Stimulated activated CD4-positive, alpha-beta T cell treated with anti-CD3 and anti-CD28 coated beads, Interleukin-4, amount 100 ng/mL, for 24 hours (primary cell): ENCODE measurements at regions not wholly inside any gene's neighbourhood (a gene's known extent, or its start where the extent isn't known, plus 50 kb on each side); places are given as distances from the start of the nearest gene placed in this dataset.
"Not testable (repeated sequence)": the region's sequence is repeated elsewhere in the genome, so short reads cannot be mapped to it uniquely, and the experiment has no call there.

ENCODE experiments used
- DNase-seq: peaks from one replicate; pipeline ENCODE4 v3.0.0-alpha.2; 2020

DNA sequence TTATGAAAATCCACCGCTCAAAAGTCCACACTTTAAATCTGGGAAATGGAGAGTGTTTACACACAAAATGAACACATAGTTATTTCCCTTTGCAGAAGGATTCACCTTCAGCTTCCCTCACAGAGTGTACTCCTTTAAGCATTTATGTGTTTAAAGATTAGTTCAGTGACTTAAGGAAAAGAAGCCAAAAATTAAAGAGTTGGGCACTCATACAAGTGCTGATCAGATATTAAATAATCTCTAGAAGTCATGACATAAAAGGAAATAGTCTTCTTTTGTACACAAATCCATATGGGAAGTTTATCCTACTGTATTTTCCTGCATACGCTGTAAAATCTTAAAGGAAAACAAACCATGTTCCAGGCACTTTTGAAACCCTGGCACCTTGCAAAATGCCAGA is 174.2 kb downstream of the LNPK start:
- no peak for DNase-seq

DNA sequence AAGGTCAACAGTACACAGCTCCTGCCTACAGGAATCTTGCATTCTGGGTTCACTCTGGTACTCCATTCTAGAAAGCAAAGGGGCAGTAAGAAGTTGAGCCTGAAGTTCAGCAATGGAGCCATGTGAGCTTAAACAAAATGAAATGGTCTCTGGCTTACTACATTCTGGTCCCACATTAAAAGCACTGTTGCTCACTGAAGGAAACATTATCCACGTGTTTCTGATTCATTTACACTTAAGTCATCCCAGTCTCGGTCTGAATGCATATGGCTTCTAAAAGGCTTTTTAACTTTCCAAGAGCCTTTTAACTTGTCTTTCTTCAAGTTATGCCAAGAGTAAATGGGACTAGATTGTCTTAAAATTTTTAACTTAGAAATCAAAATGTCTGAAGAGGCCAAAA is 177.8 kb downstream of the LNPK start:
- no peak for DNase-seq

DNA sequence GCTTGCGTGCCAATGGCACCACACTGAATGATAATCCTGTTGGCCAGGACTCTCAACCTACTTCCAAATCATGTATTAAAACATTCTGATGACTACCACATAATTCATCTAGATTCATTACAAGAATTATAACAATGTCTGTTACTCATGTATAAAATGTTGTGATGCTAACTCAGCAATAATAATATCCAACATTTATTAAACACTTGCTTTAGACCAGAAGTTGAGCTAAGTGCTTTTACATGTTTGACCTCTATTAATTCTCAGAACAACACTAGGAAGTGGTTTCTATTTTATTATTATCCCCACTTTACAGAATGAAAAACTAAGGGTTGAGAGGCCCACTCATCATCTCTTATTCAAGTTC is 178.4 kb downstream of the LNPK start:
- no peak for DNase-seq

DNA sequence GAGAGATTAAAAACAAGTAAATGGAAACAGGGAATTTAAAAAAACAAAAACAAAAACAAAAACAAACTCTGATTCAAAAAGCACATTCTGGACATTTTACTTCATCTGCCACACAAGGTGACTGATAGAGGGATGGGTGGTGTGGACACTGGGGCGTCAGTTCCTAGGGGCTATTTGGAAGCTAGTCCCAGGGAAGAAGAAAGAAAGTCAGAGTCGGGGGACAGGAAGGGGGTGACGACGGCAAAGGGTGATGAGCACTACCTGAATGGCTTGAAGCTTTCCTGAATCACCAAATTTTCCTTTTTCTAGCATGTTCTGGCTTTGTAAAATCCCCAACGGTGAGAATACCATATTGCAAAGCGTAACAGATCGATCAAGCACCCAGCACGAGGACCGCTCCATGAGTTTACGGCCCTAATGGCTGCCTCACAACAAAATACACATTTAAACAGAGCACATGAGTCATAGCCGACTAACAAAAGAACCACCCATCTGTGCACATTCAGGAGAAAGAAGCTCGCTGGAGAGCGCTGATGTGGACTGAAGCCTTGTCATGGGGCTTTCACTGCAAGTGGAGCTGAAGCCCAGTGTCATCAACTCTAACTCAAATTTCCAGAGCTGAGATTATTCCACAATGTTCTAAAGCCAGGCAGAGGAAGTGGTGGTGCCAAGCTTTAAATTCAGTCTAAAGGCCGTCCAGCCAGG is 178.9 kb downstream of the LNPK start:
- no peak for DNase-seq

DNA sequence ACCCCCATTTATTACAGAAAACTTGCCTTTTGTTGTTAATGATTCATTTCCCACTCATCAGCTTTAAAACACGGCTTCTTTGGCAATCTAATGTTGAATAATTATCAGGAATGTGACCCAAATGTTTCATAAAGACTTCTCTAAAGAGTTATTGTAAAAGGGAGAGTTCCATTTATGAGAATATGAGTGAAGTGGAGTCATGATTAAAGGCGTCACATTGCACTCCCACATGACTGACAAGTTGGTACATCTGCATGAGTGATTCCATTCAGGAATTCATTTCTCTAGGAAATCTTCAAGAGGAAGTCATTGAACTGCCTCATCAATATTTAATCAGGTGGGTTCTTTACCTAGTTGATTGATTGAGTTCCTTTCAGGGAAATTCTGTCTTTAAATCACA is 184.8 kb downstream of the LNPK start:
- no peak for DNase-seq

DNA sequence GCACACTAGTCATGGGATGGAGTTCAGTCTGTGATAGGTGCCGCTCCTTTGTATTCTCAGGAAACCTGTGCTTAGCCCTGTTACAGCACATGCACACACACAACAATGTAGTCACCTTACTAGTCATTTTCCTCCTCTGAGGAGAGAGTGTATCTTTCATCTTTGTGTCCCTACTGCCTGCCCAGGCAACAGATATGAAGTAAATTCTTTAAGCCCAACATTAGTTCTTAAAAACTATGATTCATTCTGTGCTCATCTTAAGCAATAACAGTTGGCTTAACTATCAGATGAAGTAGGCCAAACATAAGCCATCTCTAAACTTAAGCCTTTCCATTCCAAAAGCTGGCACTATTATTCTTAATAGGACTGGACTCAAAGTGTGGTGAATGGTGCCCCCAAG is 186.5 kb downstream of the LNPK start:
- DNase-seq = no peak

DNA sequence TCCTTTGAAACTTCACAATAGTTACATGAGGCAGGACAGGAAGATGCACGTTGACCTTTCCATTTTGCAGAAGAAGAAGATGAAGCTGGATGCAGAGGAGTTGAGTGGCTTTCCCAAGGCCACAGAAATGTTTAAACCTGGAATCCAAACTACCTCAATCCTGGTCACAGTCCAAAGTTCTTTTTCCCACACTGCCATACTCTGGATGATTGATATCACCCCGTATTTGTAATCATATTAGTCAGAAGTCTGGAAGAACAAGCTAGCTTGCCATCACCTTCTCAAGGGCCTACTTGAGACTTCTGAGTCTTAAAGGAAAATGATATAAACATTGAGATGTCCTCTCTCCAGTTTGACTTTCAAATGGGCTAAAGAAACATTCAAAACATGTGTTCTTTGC is 190.1 kb downstream of the LNPK start:
- no peak for DNase-seq

DNA sequence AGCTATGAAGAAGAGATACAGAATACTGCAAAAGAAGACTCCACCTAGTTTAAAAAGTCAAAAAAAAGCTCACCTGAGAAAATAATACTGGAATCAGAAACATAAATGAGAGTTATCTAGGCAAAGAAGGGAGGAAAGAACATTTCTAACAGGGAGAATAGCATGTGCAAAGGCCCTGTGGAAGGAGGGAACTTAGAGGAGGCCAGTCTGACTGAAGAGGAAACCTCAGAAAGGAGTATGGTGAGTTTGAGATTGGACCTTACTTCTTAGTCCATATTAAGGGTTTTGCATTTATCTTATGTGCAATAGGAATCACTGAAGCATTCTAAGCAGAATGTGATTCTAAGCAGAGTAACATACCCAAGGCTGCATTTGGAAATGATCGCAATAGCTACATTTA is 193.2 kb downstream of the LNPK start:
- DNase-seq = no peak

DNA sequence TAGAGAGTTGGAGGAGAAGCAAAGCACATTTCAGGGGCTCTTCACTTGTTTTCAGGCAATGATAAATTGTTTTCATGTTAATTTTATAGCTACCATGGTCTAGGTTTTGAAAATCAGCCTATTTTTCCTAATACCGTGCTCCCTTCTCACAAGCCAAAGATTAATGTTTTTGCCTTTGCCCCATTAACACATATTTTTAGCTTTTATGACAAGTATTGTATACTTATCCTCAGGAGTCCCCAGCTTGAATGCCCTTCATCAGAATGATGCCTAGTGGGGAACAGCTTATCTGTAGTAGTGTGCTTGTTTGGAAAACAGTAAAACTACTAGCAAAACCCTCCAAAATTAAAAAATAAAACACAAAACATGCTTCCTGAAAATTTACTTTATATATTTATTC is 194.0 kb downstream of the LNPK start:
- no peak for DNase-seq

DNA sequence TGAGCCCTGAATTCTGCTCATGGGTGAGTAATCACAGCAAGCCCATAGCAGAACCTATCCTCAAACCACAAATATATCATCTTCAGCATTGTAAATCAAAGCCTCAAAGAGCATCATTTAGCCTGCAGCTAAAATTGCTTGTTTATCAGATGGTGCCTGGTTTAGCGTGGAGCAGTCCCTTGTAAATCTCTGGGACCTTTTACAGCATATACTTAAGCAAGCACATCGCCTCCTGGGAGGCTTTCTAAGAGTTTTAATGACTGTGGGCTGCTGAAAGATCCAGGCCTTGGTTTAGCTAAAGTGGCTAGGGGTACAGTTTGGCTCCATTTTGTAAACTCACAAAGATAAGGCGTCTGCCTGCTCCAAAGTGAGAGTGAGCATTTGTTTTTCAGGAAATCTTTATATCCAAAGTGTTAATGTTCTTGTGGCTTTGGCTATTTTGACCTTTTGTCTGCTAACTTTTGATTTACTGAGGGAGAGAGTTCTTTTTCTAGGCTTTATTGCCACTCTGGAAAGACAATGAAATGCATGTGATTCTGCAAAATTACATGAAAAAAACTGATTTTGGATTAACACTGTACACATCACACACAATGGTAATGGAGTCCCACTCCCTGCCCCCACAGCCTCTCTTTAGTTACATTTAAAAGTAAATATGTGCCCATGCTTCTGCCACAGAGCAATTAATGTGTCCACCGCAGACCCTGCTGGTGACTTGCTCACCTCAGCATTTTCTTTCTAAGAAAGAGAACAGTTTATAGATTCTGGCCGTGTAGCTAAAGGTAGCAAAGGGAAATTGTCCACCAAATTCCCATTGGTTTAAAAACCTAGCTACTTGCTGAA is 194.8 kb downstream of the LNPK start:
- no peak for DNase-seq

DNA sequence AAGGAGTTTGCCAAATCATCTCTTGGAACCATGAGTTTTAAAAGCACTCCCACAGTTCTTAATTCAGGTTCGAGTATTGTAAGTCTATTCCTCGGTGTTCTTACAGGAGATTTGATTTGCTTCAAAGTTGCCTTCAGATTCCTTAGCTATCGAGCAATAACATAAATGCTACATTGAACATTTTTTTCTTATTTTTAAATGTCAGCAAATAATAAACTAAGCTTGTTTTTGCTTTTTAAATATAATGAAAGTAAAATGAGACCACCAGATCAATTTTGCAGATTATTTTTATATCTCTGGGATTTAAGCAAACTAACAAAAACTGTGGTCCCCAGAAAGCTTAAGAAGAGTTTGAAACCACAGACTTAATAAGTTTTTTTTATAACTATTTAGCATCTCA is 195.5 kb downstream of the LNPK start:
- DNase-seq = no peak

DNA sequence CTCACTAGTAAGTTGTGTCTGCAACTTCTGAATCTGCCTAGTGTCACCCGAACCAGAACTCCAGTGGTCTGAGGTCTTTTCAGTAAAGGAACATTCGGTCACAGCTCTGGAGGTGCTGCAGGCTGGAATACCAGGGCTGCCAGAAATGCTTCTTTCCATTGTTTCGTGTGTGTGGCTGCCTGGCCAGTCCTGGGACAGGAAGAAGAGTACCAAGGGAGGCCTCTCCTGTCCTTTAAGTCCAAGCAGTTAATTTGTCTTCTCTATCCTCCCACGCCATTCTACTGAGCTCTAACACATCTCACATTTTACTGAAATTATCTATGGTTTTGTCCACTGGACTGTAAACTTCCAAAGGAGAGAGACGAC is 196.0 kb downstream of the LNPK start:
- DNase-seq = no peak

DNA sequence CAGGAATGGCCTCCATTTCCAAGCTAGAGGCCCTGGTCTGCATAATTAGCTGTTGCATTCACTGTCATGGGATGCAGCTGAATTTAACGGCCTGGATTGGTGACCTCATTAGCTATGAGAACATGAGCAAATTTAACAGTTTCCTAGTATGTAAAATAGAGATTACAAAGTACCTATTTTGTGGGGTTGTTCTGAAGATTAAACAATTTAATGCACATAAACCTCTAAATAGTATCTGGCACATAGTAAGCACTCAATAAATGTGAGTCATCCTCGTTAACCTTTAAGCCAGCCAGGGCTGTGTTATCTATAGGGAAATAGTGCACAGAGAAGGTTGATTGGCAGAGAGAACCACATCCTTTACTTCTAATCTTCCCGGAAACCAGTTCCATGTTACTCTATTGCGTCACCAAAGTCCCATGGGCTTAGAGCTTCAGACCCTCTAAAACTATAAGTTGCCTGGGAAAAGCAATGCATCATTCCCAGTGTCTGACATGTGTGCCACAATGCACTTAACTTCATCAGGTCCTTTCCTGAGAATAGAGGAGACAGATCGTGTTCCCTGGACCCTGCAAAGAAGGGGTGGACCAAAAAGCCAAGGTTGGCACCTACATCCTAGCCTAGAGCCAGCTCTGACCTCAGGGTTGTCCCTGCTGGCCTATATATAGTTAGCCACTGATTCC is 196.5 kb downstream of the LNPK start:
- DNase-seq = no peak

DNA sequence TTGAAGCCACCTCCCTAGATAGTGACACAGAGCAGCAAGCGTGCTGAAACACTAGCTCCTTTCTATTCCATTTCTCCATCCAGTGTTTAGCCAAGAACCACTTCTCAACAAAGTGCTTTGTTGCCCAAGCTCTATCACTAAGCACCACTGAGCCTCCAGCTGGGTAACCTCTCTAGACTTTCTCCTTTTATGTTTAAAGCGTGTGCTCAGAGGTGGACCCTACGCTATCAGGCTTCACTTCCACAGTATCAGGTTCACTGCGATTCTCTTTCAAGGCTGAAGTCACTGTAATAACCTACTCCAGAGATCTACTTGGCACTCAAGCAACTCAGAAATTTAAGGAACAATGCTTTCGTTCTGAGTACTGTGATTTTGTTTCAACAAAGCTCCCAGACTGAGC is 197.9 kb downstream of the LNPK start:
- no peak for DNase-seq

DNA sequence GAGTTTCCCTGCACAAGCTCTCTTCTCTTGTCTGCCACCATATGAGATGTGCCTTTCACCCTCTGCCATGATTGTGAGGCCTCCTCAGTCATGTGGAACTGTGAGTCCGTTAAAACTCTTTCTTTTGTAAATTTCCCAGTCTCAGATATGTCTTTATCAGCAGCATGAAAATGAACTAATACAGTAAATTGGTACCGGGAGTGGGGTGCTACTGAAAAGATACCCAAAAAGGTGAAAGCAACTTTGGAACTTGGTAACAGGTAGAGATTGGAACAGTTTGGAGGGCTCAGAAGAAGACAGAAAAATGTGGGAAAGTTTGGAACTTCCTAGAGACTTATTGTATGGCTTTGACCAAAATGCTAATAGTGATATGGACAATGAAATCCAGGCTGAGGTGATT is 205.6 kb downstream of the LNPK start:
- not testable (repeated sequence) for DNase-seq

DNA sequence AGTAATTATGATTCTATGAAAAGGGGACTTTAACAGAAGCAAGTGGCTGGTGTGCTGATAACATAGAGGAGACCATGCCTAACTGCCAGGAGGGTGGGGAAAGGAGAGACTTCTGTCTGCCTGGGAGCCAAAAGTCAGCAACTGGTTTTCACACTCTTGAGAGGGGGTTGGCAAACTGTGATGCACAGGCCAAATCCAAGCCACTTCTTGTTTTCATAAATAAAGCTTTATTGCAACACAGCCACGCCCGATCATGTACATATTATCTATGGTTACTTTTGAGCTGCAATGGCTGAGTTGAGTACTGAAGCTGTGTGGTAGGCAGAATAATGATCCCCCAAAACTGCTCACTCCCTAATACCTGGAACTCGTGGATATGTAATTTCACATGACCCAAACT is 208.4 kb downstream of the LNPK start:
- DNase-seq = no peak

DNA sequence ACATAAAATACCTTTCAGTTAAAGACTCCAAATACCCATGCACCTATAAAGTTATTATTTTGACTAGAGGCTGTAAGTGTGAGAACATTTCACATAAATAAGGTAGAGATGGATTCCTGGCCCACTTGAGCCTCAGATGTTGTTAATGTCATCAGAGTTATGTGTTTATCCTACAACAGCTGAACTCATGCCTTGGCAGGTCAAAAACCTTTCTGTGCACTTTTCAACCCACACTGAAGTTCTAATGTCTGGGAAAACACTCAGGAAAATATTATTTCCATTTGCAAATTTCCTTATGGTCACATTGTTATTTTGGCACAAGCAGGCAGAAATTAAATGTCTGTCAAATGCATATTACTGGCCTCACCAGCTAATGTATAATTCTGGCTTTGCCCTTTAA is 209.2 kb downstream of the LNPK start:
- no peak for DNase-seq

DNA sequence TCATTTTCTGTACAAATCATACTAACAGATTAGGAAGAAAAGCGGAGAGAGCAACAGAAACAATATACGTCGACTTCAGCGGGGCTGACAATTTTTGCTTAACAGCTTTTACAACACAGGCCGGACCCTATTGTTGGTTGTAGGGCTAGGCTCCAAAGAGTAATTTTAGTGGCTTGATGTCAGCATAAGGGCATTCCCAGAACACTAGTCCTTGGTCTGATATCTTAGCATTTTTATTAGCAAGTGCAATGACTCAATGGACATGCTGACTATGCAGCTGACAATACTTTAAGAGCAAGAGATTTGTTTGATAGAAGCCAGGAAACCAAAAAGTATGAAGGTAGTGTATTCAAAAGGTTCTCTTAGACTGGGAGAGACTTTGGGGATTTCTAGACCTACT is 209.9 kb downstream of the LNPK start:
- DNase-seq = no peak

DNA sequence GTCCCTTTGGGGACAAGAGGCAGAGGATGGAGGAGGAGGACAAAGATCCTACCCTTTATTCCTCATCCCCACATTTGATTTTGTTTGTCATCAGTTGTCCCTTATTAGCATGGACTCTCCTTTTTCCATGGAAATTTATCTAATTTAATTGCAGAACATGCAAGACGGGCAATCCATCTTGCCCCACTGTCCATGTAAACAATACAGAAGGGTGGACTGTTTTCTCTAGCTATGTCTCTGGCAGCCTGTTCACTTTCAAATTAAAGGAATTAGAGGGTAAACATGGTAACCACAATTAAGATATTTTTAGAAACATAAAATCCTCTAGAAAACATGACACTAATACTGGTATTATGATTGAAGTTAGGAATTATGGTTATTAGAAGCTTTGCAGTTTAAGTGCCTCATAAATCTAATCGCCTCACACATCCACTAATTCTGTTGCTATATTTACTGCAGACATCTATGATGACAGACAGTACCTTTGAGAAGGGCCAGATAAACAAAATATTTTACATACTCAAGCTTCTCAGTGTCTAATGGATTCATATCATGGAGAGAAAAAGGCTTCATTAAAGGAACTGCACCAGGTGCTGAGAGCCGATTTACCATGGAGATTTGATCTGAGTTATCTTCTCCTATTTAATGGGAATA is 215.5 kb downstream of the LNPK start:
- no peak for DNase-seq

DNA sequence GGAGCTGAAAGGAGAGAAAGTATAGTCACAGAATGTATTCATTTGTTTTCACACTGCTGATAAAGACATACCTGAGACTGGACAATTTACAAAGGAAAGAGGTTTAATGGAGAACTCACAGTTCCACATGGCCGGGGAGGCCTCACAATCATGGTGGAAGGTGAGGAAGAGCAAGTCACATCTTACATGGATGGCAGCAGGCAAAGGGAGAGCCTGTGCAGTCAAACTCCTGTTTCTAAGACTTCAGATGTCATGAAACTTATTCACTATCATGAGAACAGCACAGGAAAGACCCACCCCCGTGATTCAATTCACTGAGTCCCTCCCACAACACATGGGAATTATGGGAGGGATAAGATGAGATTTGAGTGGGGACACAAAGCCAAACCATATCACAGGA is 224.7 kb downstream of the LNPK start:
- DNase-seq = not testable (repeated sequence)

DNA sequence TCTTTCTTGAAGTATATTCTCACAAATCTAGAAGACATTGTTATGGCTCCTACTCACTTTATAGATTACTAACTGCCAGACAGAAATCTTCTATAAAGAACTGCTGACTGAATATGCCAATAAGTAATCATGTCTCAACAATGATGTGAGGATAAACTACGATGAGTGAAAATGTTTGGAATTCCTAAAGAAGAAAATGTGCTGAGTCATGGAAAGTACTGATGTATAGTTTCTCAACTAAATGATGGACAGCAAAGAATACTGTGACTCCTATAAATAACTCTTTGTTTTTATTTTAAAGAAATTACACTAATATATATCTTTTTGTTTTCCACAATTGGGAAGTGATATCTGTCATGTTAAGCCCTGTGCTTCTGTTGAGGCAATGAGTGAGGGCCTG is 232.9 kb downstream of the LNPK start:
- DNase-seq = no peak

DNA sequence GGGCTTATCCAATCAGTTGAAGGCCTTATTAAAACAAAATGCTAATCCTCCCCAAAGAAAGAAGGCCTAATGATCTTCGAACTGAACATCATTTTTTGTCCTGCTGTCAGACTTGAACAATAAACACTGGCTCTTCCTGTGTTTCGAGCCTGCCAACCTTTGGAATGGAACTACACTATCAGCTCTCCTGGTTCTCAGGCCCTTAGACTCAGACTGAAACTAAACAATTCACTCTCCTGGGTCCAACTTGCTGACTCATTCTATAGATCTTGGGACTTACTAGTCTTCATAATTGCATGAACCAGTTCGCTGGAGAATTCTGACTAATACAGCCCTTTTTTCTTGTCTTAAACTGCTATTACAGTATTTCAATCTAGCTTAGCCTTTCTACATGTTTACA is 235.2 kb downstream of the LNPK start:
- DNase-seq = no peak

DNA sequence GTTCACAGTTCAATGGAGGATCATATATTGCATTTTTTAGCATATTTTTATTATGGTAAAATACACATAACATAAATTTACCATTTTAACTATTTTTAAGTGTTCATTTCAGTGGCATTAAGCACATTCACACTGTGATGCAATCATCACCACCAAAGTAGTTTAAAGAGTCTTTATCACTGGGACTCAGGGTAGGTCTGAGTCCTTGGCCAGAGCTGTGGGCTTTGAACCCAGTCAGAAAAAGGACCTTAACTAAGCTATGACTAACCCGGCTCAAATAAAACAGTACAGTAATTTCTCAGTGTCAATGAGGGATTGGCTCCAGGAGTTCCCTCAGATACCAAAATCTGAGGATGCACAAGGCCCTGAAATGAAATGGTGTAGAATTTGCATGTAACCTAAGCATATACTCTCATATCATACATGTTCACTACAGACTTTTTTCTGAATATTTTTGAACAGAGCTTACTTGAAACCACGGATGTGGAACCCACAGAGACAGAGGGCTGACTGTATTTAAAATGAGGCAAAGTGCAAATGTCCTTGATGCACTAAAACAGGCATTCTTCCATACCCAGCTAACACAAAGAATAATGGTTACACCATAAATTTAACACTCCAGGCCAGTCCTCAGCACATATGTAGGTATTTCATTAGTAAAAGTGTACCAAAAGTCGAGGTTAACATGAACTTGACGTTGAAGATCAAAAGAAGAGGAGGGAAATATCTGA is 246.2 kb downstream of the LNPK start:
- no peak for DNase-seq
